Effector memory CD8-positive, alpha-beta T cell (primary cell): ENCODE measurements at regions not wholly inside any gene's neighbourhood (a gene's known extent, or its start where the extent isn't known, plus 50 kb on each side); places are given as distances from the start of the nearest gene placed in this dataset.

Experiments used
- ATAC-seq: fragments of 150-1000 bp; cut with Tn5 transposase; replicated peaks from 2 replicates; pipeline ENCODE4 v1.10.0; 2021; ENCODE audit warnings: mild to moderate bottlenecking, moderate library complexity
- DNase-seq, 3 experiments: peaks; one replicate each; pipeline ENCODE4 v3.0.0; 2021
- H3K27ac Mint-ChIP-seq, 2 donors: one replicate each; pipeline ENCODE4 v1.8.0; 2022; ENCODE audit warnings: mild to moderate bottlenecking in 2 of 2, mixed read lengths in 2 of 2, moderate library complexity in 2 of 2
- H3K27me3 Mint-ChIP-seq, 2 donors: one replicate each; pipeline ENCODE4 v1.8.0; 2022; ENCODE audit warnings: mixed read lengths in 2 of 2
- H3K36me3 Mint-ChIP-seq: one replicate; pipeline ENCODE4 v1.8.0; 2022; ENCODE audit warnings: mild to moderate bottlenecking, moderate library complexity, mixed read lengths; ENCODE audit not compliant: insufficient read depth
- H3K4me1 Mint-ChIP-seq, 2 donors: one replicate each; pipeline ENCODE4 v1.8.0; 2022; ENCODE audit warnings: low read depth in 2 of 2, mixed read lengths in 2 of 2
- H3K4me3 Mint-ChIP-seq, 2 donors: one replicate each; pipeline ENCODE4 v1.8.0; 2022; ENCODE audit warnings: mild to moderate bottlenecking in 2 of 2, mixed read lengths in 2 of 2, moderate library complexity in 2 of 2
- H3K9me3 Mint-ChIP-seq, 2 donors: one replicate each; pipeline ENCODE4 v1.8.0; 2022; ENCODE audit warnings: mixed read lengths in 2 of 2

GRCh38 chr4:35189988-35190613, 1054.2 kb downstream of the ARAP2 start:
- Mint-ChIP-seq H3K36me3 (no peaks in the 10 kb centered on the region), H3K27me3 (no peaks in the 10 kb centered on the region), H3K9me3 (no peaks in the 10 kb centered on the region), H3K4me3 (no peak overlapping the region), H3K27ac (no peak overlapping the region), H3K4me1 (no peaks in the 10 kb centered on the region)
- DNase-seq (no peak), ATAC-seq (no peak)

GRCh38 chr4:35201403-35201802, 1042.9 kb downstream of the ARAP2 start:
- no peak for ATAC-seq
- no peaks in the 10 kb centered on the region for H3K4me1 Mint-ChIP-seq
- no peak for DNase-seq
- no peaks in the 10 kb centered on the region for H3K36me3 Mint-ChIP-seq
- no peaks in the 10 kb centered on the region for H3K27me3 Mint-ChIP-seq
- peaks cover 3 to 7% of the 10 kb centered on the region in 2 donors for H3K9me3 Mint-ChIP-seq
- no peak overlapping the region for H3K4me3 Mint-ChIP-seq
- no peak overlapping the region for H3K27ac Mint-ChIP-seq

GRCh38 chr4:35216636-35217035, 1027.7 kb downstream of the ARAP2 start:
- DNase-seq (no peak), ATAC-seq (no peak)
- Mint-ChIP-seq H3K4me3 (no peak overlapping the region), H3K27ac (no peak overlapping the region), H3K27me3 (no peaks in the 10 kb centered on the region), H3K9me3 (no peaks in the 10 kb centered on the region), H3K4me1 (no peaks in the 10 kb centered on the region), H3K36me3 (no peaks in the 10 kb centered on the region)

GRCh38 chr4:35217331-35217730, 1027.0 kb downstream of the ARAP2 start:
- DNase-seq (no peak), ATAC-seq (no peak)
- Mint-ChIP-seq H3K9me3 (peaks cover 0 to under 1% of the 10 kb centered on the region in 2 donors), H3K27me3 (no peaks in the 10 kb centered on the region), H3K4me3 (no peak overlapping the region), H3K36me3 (no peaks in the 10 kb centered on the region), H3K27ac (no peak overlapping the region), H3K4me1 (no peaks in the 10 kb centered on the region)

- no peak overlapping the region for H3K27ac Mint-ChIP-seq
- H3K4me3 Mint-ChIP-seq, result no peak overlapping the region
- no peak for ATAC-seq
- no peak for DNase-seq
- H3K4me1 Mint-ChIP-seq, result no peaks in the 10 kb centered on the region
- H3K36me3 Mint-ChIP-seq, result no peaks in the 10 kb centered on the region
- no peaks in the 10 kb centered on the region for H3K27me3 Mint-ChIP-seq
- peaks cover 0 to 3% of the 10 kb centered on the region in 2 donors for H3K9me3 Mint-ChIP-seq
Measured at GRCh38 chr4:35228313-35228712, 1016.0 kb downstream of the ARAP2 start.

- H3K4me1 Mint-ChIP-seq, result no peaks in the 10 kb centered on the region
- no peak overlapping the region for H3K4me3 Mint-ChIP-seq
- no peak overlapping the region for H3K27ac Mint-ChIP-seq
- H3K36me3 Mint-ChIP-seq, result no peaks in the 10 kb centered on the region
- peaks cover 0 to 3% of the 10 kb centered on the region in 2 donors for H3K9me3 Mint-ChIP-seq
- no peaks in the 10 kb centered on the region for H3K27me3 Mint-ChIP-seq
- ATAC-seq (no peak), DNase-seq (no peak)
Measured at GRCh38 chr4:35229021-35229420, 1015.3 kb downstream of the ARAP2 start.

- ATAC-seq (no peak), DNase-seq (no peak)
- Mint-ChIP-seq H3K36me3 (no peaks in the 10 kb centered on the region), H3K27me3 (no peaks in the 10 kb centered on the region), H3K4me1 (no peaks in the 10 kb centered on the region), H3K4me3 (no peak overlapping the region), H3K9me3 (peaks cover 6 to 15% of the 10 kb centered on the region in 2 donors), H3K27ac (no peak overlapping the region)
Measured at GRCh38 chr4:35237924-35238323, 1006.4 kb downstream of the ARAP2 start.

- H3K27me3 Mint-ChIP-seq, result no peaks in the 10 kb centered on the region
- H3K36me3 Mint-ChIP-seq, result no peaks in the 10 kb centered on the region
- no peak overlapping the region for H3K4me3 Mint-ChIP-seq
- DNase-seq (no peak), ATAC-seq (no peak)
- no peaks in the 10 kb centered on the region for H3K4me1 Mint-ChIP-seq
- H3K9me3 Mint-ChIP-seq, result peaks cover 6 to 15% of the 10 kb centered on the region in 2 donors
- no peak overlapping the region for H3K27ac Mint-ChIP-seq
Measured at GRCh38 chr4:35238793-35239192, 1005.5 kb downstream of the ARAP2 start.

- Mint-ChIP-seq H3K9me3 (peaks cover 0 to 7% of the 10 kb centered on the region in 2 donors), H3K27ac (no peak overlapping the region), H3K4me3 (no peak overlapping the region), H3K4me1 (no peaks in the 10 kb centered on the region), H3K36me3 (no peaks in the 10 kb centered on the region), H3K27me3 (no peaks in the 10 kb centered on the region)
- ATAC-seq (no peak), DNase-seq (no peak)
Measured at GRCh38 chr4:35246493-35246892, 997.8 kb downstream of the ARAP2 start.

- no peak for DNase-seq
- no peaks in the 10 kb centered on the region for H3K36me3 Mint-ChIP-seq
- no peak overlapping the region for H3K27ac Mint-ChIP-seq
- H3K9me3 Mint-ChIP-seq, result peaks cover 0 to 7% of the 10 kb centered on the region in 2 donors
- ATAC-seq, result no peak
- H3K4me3 Mint-ChIP-seq, result no peak overlapping the region
- no peaks in the 10 kb centered on the region for H3K27me3 Mint-ChIP-seq
- no peaks in the 10 kb centered on the region for H3K4me1 Mint-ChIP-seq
Measured at GRCh38 chr4:35247047-35247446, 997.3 kb downstream of the ARAP2 start.

- Mint-ChIP-seq H3K4me1 (no peaks in the 10 kb centered on the region), H3K9me3 (peaks cover 0 to 7% of the 10 kb centered on the region in 2 donors), H3K27ac (no peak overlapping the region), H3K27me3 (no peaks in the 10 kb centered on the region), H3K4me3 (no peak overlapping the region), H3K36me3 (no peaks in the 10 kb centered on the region)
- DNase-seq (no peak), ATAC-seq (no peak)
Measured at GRCh38 chr4:35250331-35250730, 994.0 kb downstream of the ARAP2 start.

GRCh38 chr4:35250761-35251160, 993.6 kb downstream of the ARAP2 start:
- Mint-ChIP-seq H3K4me1 (no peaks in the 10 kb centered on the region), H3K4me3 (no peak overlapping the region), H3K9me3 (peaks cover 0 to 7% of the 10 kb centered on the region in 2 donors)

GRCh38 chr4:35252071-35252470, 992.2 kb downstream of the ARAP2 start:
- Mint-ChIP-seq H3K4me1 (no peaks in the 10 kb centered on the region), H3K36me3 (no peaks in the 10 kb centered on the region), H3K27ac (no peak overlapping the region), H3K4me3 (no peak overlapping the region), H3K9me3 (peaks cover 0 to 10% of the 10 kb centered on the region in 2 donors), H3K27me3 (no peaks in the 10 kb centered on the region)
- ATAC-seq (no peak), DNase-seq (no peak)

More at GRCh38 chr4:35250761-35251160, 993.6 kb downstream of the ARAP2 start:
- no peak for DNase-seq
- Mint-ChIP-seq H3K36me3 (no peaks in the 10 kb centered on the region), H3K27ac (no peak overlapping the region), H3K27me3 (no peaks in the 10 kb centered on the region)
- no peak for ATAC-seq

GRCh38 chr4:35252866-35253265, 991.4 kb downstream of the ARAP2 start:
- H3K9me3 Mint-ChIP-seq, result peaks cover 2 to 18% of the 10 kb centered on the region in 2 donors
- H3K4me1 Mint-ChIP-seq, result no peaks in the 10 kb centered on the region
- no peak overlapping the region for H3K27ac Mint-ChIP-seq
- ATAC-seq, result no peak
- no peak overlapping the region for H3K4me3 Mint-ChIP-seq
- no peaks in the 10 kb centered on the region for H3K27me3 Mint-ChIP-seq
- no peaks in the 10 kb centered on the region for H3K36me3 Mint-ChIP-seq
- DNase-seq, result no peak
